Right atrium auricular region (tissue), 2 donors: ENCODE measurements at regions not wholly inside any gene's neighbourhood (a gene's known extent, or its start where the extent isn't known, plus 50 kb on each side); places are given as distances from the start of the nearest gene placed in this dataset.

ENCODE experiments used
- DNase-seq: peaks from one replicate; pipeline ENCODE4 v3.0.0-alpha.2; 2019; ENCODE audit warnings: low spot score
- H3K27ac ChIP-seq, 2 donors: fragments of 200-600 bp; sonication (generic); 1 replicate in 1 of 2; 2 replicates in 1 of 2; pipeline ENCODE4 v1.5.1; 2016 to 2019
- H3K27me3 ChIP-seq, 2 donors: fragments of 200-600 bp; sonication (generic); one replicate each; pipeline versions ENCODE4 v1.5.1 to v1.6.0; 2017 to 2019
- H3K36me3 ChIP-seq: fragments of 200-600 bp; sonication (generic); one replicate; pipeline ENCODE4 v1.5.1; 2016
- H3K4me1 ChIP-seq, 2 donors: fragments of 200-600 bp; sonication (generic); one replicate each; pipeline versions ENCODE4 v1.5.1 to v1.6.0; 2017 to 2019
- H3K4me3 ChIP-seq, 2 donors: fragments of 200-600 bp; sonication (generic); 1 replicate in 1 of 2; 2 replicates in 1 of 2; pipeline ENCODE4 v1.5.1; 2017 to 2019; ENCODE audit warnings: mild to moderate bottlenecking in 1 of 2, moderate library complexity in 1 of 2
- H3K9me3 ChIP-seq, 2 donors: fragments of 200-600 bp; sonication (generic); one replicate each; pipeline ENCODE4 v1.5.1; 2019
- TF ChIP-seq, protein P1 (sequence below), 2 donors: fragments of 200-600 bp; sonication (generic); IDR thresholded peaks; one replicate each; pipeline ENCODE4 v1.5.1; 2019; ENCODE audit warnings: antibody characterized with exemption in 2 of 2

DNA sequence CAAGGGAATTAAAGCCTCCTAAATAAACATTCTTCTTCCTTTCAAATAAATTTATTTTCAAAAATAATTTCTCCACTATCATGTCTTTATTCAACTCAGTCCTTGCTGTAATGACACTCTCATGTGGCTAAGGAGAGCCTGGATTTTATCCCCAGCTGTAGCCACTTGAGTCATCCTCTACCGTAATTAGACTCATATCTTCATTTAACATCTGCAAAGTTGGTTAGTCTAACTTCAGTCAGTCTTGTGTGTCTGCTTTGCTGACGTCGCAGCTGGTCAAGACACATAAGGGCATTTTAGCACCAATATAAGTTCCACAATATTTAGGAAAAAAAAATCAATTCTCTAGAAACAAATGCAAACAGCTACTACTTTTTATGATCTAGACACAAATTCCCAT is 776.4 kb upstream of the ATXN8OS start:
- TF ChIP-seq, protein P1, sequence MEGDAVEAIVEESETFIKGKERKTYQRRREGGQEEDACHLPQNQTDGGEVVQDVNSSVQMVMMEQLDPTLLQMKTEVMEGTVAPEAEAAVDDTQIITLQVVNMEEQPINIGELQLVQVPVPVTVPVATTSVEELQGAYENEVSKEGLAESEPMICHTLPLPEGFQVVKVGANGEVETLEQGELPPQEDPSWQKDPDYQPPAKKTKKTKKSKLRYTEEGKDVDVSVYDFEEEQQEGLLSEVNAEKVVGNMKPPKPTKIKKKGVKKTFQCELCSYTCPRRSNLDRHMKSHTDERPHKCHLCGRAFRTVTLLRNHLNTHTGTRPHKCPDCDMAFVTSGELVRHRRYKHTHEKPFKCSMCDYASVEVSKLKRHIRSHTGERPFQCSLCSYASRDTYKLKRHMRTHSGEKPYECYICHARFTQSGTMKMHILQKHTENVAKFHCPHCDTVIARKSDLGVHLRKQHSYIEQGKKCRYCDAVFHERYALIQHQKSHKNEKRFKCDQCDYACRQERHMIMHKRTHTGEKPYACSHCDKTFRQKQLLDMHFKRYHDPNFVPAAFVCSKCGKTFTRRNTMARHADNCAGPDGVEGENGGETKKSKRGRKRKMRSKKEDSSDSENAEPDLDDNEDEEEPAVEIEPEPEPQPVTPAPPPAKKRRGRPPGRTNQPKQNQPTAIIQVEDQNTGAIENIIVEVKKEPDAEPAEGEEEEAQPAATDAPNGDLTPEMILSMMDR (IDR thresholded peaks at IDR 0.05) = no peak
- no peaks in the 10 kb centered on the region for H3K27me3 ChIP-seq
- H3K4me3 ChIP-seq = no peak overlapping the region
- H3K4me1 ChIP-seq = no peaks in the 10 kb centered on the region
- no peak for DNase-seq
- H3K36me3 ChIP-seq = no peaks in the 10 kb centered on the region
- no peak overlapping the region for H3K27ac ChIP-seq
- no peaks in the 10 kb centered on the region for H3K9me3 ChIP-seq

DNA sequence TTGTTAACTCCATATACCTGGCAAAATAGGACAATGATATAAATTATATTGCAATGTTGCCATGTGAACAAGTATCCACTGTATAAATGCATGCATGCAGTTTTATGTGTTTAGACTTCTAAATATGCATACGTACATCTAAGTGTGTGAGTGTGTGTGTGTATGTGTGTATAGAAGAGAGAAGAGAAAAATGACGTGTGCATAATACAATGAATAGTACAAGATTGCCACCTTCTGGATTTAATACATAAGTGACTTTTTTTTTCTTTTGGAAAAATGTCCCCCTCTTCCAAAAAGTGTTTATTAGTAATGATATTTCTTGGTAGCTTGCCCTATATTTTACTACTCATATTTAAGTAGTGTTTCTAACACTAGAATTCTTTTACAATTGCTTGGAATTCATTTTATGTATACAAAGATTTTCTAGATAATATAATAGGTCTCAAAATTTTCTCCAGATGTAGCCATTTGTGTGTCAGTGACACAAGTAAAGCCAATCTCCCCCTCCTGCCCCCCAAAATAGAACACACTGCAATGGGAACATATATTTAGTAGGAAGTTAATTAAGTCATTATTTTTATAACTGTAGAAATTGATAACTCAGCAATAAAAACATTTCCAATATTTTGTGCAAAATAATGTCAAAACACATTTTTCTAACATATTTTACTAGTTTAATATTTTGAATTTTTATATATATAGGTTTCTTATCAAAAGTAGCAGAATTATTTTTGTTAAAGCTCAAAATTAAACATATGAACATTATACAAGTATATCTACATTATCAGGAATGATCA is 783.3 kb upstream of the ATXN8OS start:
- no peak for DNase-seq
- Histone ChIP-seq H3K27me3 (no peaks in the 10 kb centered on the region), H3K9me3 (no peaks in the 10 kb centered on the region), H3K36me3 (no peaks in the 10 kb centered on the region), H3K4me3 (no peak overlapping the region), H3K27ac (no peak overlapping the region), H3K4me1 (no peaks in the 10 kb centered on the region)
- TF ChIP-seq, protein P1 (IDR thresholded peaks at IDR 0.05) = peak in 1 of 2 donors; percentile 47

DNA sequence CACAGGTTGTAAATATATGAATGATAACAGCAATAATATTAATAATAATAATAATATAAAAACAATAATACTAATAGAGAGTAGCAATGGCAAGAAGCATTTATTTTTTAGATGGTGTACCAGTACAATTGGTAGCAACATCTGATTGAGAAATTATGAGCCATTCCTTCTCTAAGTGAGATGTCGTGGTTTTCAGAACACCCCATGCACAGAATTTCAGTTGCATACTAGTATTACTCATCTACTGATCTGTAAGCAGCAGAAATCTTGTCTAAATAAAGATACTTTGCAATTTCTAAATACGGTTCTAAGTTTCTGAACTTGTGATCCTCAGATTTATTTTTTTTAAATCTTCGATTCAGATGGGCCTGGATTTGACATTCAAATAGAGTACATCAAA is 788.0 kb upstream of the ATXN8OS start:
- DNase-seq = no peak
- Histone ChIP-seq H3K27me3 (no peaks in the 10 kb centered on the region), H3K36me3 (no peaks in the 10 kb centered on the region), H3K9me3 (no peaks in the 10 kb centered on the region), H3K4me1 (no peaks in the 10 kb centered on the region), H3K27ac (no peak overlapping the region), H3K4me3 (no peak overlapping the region)
- TF ChIP-seq, protein P1 (IDR thresholded peaks at IDR 0.05) = no peak

DNA sequence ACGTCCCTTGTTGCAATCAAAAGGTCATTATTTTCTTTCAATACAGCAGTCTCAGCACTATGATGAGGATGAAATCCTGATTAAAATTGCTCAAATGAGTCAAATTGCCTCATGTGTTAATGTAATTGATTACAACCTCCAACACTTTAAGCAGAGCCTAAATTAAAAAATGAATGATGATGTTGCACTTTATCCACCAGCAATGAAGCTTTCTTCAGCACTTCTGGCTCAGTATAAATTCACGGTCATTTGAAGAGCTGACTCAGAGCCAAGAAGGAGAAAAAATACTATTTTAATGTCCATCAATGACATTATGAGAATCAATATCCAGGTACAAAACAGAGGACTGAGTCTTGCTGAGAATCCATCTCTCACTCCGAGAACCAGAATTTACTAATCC is 792.6 kb upstream of the ATXN8OS start:
- no peaks in the 10 kb centered on the region for H3K27me3 ChIP-seq
- no peak overlapping the region for H3K4me3 ChIP-seq
- TF ChIP-seq, protein P1 (IDR thresholded peaks at IDR 0.05) = no peak
- H3K27ac ChIP-seq = no peak overlapping the region
- no peaks in the 10 kb centered on the region for H3K36me3 ChIP-seq
- no peak for DNase-seq
- no peaks in the 10 kb centered on the region for H3K9me3 ChIP-seq
- H3K4me1 ChIP-seq = no peaks in the 10 kb centered on the region

DNA sequence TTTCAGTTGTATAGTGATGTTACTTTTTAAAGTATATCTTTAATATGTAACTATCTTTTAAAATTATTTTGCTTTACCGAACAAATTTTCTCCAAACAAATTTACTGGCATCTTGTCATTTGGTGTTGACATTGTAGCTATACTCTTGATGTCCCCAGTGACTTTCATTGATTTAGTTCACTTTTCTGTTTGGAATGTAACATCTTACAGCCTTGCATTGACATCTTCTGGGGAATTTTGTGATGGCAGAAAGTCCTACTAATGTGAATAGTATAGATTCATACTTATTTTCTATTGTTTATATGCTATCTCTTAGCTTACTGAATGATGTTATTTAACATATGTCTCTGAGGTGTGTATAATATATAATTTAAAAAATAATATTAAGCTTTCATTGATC is 800.9 kb upstream of the ATXN8OS start:
- H3K4me1 ChIP-seq = no peaks in the 10 kb centered on the region
- TF ChIP-seq, protein P1 (IDR thresholded peaks at IDR 0.05) = no peak
- H3K9me3 ChIP-seq = no peaks in the 10 kb centered on the region
- DNase-seq = no peak
- H3K4me3 ChIP-seq = no peak overlapping the region
- no peaks in the 10 kb centered on the region for H3K36me3 ChIP-seq
- no peaks in the 10 kb centered on the region for H3K27me3 ChIP-seq
- H3K27ac ChIP-seq = no peak overlapping the region

DNA sequence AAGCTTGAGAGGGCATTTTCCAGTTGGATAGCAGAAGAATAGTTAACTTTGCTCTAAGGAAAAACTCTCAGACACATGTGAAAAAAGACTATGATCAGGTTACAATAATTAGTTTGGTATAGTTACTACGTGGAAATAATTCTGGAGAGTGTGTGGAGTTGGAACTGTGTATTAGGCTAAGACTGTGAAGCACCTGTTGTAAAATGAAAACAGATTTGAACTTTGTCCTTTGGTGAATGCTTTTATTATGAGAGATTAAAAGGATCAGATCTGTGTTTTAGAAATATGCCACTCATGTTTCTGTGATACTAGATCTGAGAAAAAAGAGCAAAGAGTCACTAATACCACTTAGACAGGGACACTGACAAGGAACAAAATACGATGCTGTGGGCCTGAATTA is 807.5 kb upstream of the ATXN8OS start:
- DNase-seq = no peak
- TF ChIP-seq, protein P1 (IDR thresholded peaks at IDR 0.05) = no peak
- no peak overlapping the region for H3K4me3 ChIP-seq
- no peaks in the 10 kb centered on the region for H3K27me3 ChIP-seq
- H3K36me3 ChIP-seq = no peaks in the 10 kb centered on the region
- no peak overlapping the region for H3K27ac ChIP-seq
- no peaks in the 10 kb centered on the region for H3K9me3 ChIP-seq
- H3K4me1 ChIP-seq = no peaks in the 10 kb centered on the region
